OCI-M2 (cell line): ENCODE measurements at regions not wholly inside any gene's neighbourhood (a gene's known extent, or its start where the extent isn't known, plus 50 kb on each side); places are given as distances from the start of the nearest gene placed in this dataset.

Source experiments
- DNase-seq: peaks from one replicate; lab custom pipeline; 2025; ENCODE audit not compliant: unreplicated experiment; lab: John Stamatoyannopoulos, UW

DNA sequence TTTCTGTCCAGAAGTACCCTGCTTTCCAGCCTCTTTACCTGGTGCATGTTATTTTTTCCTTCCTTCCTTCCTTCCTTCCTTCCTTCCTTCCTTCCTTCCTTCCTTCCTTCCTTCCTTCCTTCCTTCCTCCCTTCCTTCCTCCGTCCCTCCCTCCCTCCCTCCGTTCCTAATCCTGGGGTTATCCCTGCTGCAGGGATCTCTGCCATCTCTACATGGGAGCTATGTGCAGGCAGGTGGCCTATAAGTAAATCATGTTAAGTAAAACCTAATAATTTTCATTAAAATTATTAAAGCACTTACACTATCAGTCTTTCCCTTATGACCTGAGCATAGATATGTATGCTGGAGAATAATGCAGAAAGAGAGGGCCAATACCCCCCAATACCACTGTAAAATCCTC is 351.9 kb downstream of the ZSWIM6 start:
- DNase-seq = no peak

GRCh38 chr5:61686491-61687257 is 354.6 kb downstream of the ZSWIM6 start:
- DNase-seq = no peak

GRCh38 chr5:61687371-61687770 is 355.3 kb downstream of the ZSWIM6 start:
- DNase-seq = no peak

DNA sequence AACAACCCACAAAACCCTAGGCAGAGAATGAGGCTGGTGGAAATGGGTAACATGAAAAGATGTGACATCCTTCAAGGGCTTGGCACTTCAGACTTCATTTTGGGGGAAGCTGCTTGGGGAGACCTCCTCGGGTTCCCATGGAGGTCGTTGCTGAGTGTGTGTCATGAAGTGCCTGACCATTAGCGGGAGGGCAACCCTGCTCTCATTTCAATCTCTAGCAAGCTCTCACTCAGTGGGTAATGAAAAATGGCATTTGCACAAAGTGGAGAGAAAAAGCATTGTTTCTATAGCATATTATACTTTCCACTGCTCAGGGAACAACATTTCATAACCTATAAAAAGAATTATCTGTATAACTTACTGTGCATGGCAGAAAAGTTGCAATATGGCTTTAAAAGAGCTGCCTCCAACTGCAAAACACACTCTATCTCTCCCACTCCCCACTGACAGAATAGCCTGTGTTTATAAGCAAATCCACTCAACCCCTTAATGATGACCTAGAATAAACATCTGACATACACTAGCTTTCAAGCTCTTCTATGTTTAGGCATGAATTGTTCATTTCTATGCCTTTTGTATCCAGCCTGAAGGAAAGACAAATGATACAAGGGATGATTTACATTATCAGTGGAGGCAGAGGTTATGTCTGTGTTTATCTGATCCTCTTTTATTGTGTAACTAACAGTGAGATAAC is 357.2 kb downstream of the ZSWIM6 start:
- DNase-seq = no peak

DNA sequence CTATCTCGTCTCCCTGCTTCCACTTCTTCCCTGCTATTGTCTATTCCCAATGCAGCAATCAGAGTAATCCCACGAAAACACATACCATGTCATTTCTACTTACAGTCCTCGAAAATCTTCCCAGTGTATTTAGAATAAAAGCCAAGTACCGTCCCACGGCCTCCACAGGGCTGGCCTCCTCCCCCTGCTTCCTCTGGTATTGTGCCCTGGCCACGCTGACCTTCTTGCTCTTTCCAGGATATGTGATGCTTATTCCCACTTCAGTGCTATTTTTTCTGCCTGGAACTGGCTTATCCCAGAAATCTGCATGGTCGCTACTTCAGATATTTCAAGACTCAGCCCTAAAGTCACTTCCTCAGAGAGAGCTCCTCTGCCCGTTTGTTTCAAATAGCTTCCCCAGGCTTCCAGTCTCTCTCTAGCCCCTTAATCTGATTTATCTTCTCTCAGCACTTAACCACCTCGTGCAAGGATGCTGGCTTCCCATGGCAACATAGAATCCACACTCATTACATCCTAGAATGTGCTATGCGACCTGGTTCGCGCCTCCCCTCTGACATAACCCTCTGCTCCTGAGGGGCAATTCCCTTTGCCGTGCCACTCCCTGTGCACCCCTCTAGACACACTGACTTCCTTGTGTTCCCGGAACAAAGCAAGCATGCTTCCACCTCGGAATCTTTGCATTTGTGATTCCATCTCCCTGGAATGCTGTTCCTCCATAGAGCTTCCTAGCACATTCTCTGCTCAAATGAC is 365.9 kb downstream of the ZSWIM6 start:
- no peak for DNase-seq

DNA sequence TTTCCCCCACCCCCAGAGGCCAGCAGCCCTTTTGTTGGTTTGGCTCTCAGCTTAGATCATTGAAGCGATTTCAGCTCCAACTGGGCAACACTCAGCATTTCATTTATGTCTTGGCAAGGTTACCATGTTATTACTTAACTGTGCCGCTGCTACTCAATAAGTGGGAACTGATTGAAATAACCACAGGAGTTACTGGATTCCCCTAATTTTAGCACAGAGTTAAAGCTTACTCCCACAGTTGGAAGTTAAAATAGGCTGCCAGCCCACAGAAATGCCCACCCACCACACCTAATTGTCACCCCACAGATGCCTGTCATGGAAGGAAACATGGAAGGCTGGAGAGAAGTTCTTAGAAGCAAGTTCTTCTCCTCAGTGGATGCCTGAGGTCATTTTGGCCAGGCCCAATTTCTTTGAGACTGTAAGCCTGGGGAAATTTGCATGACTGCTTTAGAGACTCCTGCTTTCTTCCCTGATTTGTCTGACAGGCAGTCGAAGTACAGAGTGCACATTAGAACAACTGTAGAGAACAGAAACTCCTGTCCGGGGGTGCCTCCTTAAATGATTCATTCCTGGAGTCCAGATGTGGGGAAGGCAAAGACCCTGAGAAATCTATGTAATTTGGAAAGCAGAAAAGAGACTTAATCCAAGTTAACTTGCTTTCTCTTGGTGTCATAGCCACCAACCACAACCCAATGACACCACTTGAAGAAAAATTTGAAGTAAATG is 370.0 kb downstream of the ZSWIM6 start:
- DNase-seq = no peak

DNA sequence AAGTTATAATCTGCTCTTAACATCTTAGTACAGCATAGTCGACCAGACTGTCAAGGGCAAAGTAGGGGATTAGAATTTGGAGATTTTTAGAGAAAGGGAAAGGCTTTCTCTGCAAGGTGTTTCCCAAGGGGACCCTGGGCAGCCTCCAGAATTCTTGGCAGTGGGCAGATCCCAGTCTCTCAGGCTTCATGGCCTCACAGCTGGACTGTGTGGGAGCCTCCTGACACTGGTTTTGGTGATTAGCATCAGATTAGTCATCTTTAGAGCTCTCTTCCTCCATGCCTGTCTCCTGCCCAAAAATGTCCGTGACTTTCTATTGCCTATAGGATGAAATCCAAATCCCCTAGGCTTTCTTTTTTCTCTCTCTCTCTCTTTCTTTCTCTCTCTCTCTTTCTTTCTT is 370.7 kb downstream of the ZSWIM6 start:
- DNase-seq = no peak

GRCh38 chr5:61704289-61704688 is 372.2 kb downstream of the ZSWIM6 start:
- no peak for DNase-seq

DNA sequence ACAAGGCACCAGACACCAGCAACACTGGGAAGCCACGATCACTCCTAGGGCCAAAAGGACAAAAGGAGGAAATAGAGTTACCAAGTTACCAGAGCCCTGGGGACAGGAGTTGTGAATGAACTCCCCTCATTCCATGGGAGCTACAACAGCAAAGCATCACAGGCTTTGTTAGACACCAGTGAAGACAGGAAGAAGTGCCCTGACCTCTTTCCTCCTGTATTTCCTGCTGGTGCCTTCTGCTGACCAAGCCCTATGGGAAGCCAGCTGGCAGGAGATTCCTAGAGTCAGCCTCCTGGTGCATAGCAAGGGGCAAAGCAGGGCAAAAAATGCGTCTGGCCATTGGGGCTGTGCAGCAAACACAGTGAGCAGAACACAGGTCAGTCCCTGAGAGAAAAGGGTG is 374.7 kb downstream of the ZSWIM6 start:
- no peak for DNase-seq

- DNase-seq = no peak
Measured at GRCh38 chr5:61719124-61719523, 387.1 kb downstream of the ZSWIM6 start.

GRCh38 chr5:61720829-61721228 is 388.8 kb downstream of the ZSWIM6 start:
- DNase-seq = no peak

DNA sequence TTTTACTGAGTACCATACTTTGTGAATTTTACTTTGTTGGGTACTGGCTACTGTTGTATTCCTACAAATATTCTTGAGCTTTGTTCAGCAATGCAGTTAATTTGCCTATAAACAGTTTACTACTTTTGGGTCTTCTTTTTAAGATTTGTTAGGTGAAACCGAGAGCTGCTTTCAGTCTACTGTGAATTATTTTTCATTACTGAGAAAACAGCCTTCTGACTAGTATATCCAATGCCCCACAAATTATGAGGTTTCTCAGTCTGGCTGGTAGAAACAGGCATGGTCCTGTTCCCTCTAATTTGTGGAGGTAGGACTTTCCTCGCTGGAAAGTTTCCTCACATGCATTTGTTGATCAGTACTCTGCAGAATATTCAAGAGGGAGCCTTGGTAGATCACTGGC is 392.0 kb downstream of the ZSWIM6 start:
- no peak for DNase-seq

GRCh38 chr5:61728287-61728686 is 396.2 kb downstream of the ZSWIM6 start:
- no peak for DNase-seq

DNA sequence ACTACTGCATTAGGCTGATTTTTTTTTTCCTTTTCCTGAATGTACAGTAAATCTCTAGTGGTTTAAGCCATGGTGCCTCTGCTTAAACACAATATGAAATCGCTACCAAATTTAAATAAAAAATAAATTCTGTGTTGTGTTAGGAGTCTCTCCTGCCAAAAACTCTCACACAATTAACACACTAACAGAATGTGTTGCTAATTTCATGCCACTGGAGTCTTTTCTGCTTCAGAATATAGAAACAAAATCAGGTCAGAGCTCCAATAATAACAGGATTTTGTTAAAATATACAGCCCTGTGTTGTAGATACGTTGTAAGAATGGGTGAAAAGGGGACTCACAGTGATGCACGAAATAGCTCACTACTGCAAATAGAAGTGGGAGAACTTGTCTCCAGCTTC is 398.8 kb downstream of the ZSWIM6 start:
- no peak for DNase-seq

- no peak for DNase-seq
Measured at GRCh38 chr5:61731267-61731945, 399.3 kb downstream of the ZSWIM6 start.

DNA sequence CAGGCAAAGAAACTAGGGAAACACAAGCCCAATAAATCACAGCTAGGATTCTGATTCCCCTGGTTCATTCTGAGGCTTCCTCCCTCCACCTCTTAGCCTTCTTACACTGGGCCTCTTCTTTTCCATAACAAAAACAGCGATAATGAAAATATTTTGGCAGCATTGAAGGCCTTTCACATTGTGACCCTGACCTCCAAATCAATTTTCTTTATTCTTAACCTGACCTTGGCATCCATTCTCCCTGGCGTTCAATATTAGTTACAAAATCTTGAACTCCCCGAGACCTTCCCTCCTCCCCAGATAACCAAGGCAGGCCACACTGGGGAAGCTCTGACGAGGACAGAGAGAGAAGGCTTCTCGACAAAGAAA is 399.9 kb downstream of the ZSWIM6 start:
- DNase-seq = no peak

- no peak for DNase-seq
Measured at GRCh38 chr5:61732369-61732768, 400.3 kb downstream of the ZSWIM6 start.

GRCh38 chr5:61732796-61733195 is 400.7 kb downstream of the ZSWIM6 start:
- DNase-seq = no peak

GRCh38 chr5:61734001-61734400 is 401.9 kb downstream of the ZSWIM6 start:
- DNase-seq = no peak

GRCh38 chr5:61734966-61735365 is 402.9 kb downstream of the ZSWIM6 start:
- DNase-seq = no peak

DNA sequence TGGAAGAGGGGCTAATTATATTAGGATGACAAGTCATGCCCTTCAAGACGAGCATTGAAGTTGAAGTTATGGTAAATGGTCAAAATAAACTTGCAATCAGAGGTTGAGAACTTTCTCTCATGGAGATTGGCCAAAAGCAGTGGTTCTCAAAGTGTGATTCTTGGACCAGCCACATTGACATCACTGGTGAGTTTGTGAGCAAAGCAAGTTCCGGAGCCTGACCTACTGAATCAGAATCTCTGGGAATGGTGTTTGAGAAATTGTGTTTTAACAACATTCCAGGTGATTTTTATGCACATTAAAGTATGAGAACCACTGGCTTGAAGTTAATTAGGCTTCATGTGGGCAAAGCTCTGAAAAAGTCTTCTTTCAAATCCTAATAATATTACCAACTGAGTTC is 403.5 kb downstream of the ZSWIM6 start:
- no peak for DNase-seq
